ENCODE measurements at regions not wholly inside any gene's neighbourhood (a gene's known extent, or its start where the extent isn't known, plus 50 kb on each side); places are given as distances from the start of the nearest gene placed in this dataset.

DNA sequence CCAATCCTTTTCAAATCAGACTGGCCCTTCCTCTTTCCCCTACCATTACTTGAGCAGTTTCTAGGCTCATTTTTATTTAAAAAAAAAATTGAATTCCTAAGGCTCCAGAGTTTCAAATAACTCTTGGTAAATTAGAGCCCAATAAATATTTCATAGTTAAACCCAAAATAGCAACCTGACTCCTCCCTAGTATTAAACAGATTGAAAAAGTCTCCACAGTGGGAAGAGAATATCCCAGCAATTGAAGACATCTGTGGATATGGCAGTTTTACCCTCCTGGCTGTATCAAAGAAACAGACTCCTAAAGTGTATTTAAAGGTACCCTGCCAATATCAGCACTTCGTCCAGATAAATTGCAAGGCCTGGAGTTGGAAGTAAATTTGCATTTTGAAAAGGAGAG is 52.7 kb upstream of the GDNF start:
- no peak for TF ChIP-seq EP300 (IDR thresholded peaks at IDR 0.05)
- TF ChIP-seq, protein P1, sequence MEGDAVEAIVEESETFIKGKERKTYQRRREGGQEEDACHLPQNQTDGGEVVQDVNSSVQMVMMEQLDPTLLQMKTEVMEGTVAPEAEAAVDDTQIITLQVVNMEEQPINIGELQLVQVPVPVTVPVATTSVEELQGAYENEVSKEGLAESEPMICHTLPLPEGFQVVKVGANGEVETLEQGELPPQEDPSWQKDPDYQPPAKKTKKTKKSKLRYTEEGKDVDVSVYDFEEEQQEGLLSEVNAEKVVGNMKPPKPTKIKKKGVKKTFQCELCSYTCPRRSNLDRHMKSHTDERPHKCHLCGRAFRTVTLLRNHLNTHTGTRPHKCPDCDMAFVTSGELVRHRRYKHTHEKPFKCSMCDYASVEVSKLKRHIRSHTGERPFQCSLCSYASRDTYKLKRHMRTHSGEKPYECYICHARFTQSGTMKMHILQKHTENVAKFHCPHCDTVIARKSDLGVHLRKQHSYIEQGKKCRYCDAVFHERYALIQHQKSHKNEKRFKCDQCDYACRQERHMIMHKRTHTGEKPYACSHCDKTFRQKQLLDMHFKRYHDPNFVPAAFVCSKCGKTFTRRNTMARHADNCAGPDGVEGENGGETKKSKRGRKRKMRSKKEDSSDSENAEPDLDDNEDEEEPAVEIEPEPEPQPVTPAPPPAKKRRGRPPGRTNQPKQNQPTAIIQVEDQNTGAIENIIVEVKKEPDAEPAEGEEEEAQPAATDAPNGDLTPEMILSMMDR (IDR thresholded peaks at IDR 0.05) = no peak
